Mucosa of descending colon (tissue), 3 donors: ENCODE measurements at regions not wholly inside any gene's neighbourhood (a gene's known extent, or its start where the extent isn't known, plus 50 kb on each side); places are given as distances from the start of the nearest gene placed in this dataset.

ENCODE experiments used
- ATAC-seq: fragments of 200-7000 bp; cut with Tn5 transposase; one replicate; pipeline ENCODE4 v1.9.1; 2020; ENCODE audit warnings: mild to moderate bottlenecking, moderate library complexity
- DNase-seq, 3 donors: peaks; one replicate each; pipeline ENCODE4 v3.0.0-alpha.2; 2020
- H3K36me3 ChIP-seq: fragments of 200-600 bp; one replicate; pipeline ENCODE4 v1.8.0; 2021; ENCODE audit warnings: low read depth, mild to moderate bottlenecking
- H3K4me1 ChIP-seq: fragments of 200-600 bp; one replicate; pipeline ENCODE4 v1.8.0; 2021; ENCODE audit warnings: low read depth, mild to moderate bottlenecking
- H3K4me3 ChIP-seq: fragments of 200-600 bp; one replicate; pipeline ENCODE4 v1.8.0; 2021; ENCODE audit warnings: mild to moderate bottlenecking
- H3K9me3 ChIP-seq: fragments of 200-600 bp; one replicate; pipeline ENCODE4 v1.8.0; 2021; ENCODE audit warnings: mild to moderate bottlenecking
- CTCF ChIP-seq: fragments of 200-600 bp; IDR thresholded peaks from one replicate; pipeline ENCODE4 v1.8.0; 2022; ENCODE audit warnings: antibody characterized with exemption, mild to moderate bottlenecking
- intact Hi-C, 2 donors: fragments of 100-400 bp; cut with DNase I in 1 of 2; cut with micrococcal nuclease in 1 of 2; formaldehyde crosslinking; loops; one replicate each; pipeline versions ENCODE4 v1.11.0 to v1.11.1; 2022; cut with DNase I, micrococcal nuclease
- donor health status: DM: no; HTN: no; CAD: no; lungs with moderate emphysema.
- donor health status: DM: no; HTN: no; CAD: no.
- donor health status: DM: no; HTN: yes; CAD: no.

DNA sequence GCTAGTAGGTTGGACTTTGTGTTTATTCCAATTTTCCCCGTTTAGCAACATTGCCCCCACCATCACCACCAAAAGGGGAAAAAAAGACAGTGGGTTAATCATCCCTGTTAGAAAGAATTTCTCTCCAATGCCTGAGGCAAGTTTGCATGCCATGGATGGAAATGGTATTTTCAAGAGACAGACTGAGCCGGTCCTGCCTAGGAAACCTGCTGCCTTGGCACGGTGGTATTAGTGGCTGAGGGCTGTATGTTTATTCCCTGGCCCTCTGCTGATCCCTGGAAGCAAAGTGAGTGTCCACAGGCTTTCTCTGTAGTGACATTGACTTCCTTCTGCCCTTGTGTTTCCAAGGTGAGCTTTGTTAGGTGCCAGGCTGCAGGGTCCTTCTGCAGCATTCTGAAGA lies 427.0 kb upstream of the RBFOX1 start:
- no peaks in the 10 kb centered on the region for H3K9me3 ChIP-seq
- no peak for ATAC-seq
- intact Hi-C loops, result no loop called here
- H3K36me3 ChIP-seq, result no peaks in the 10 kb centered on the region
- TF ChIP-seq CTCF, result no peak
- no peaks in the 10 kb centered on the region for H3K4me1 ChIP-seq
- no peak overlapping the region for H3K4me3 ChIP-seq
- no peak for DNase-seq

- no peak overlapping the region for H3K4me3 ChIP-seq
- no peak for TF ChIP-seq CTCF
- no peaks in the 10 kb centered on the region for H3K4me1 ChIP-seq
- no peaks in the 10 kb centered on the region for H3K9me3 ChIP-seq
- intact Hi-C loops, result no loop called here
- DNase-seq (no peak), ATAC-seq (no peak)
- H3K36me3 ChIP-seq, result no peaks in the 10 kb centered on the region
These were observed 429.0 kb upstream of the RBFOX1 start for GRCh38 chr16:6903671-6904070.

- intact Hi-C loops, result no loop called here
- H3K36me3 ChIP-seq, result no peaks in the 10 kb centered on the region
- TF ChIP-seq CTCF, result no peak
- DNase-seq, result no peak
- no peaks in the 10 kb centered on the region for H3K4me1 ChIP-seq
- no peak overlapping the region for H3K4me3 ChIP-seq
- no peaks in the 10 kb centered on the region for H3K9me3 ChIP-seq
- ATAC-seq, result no peak
These were observed 433.7 kb upstream of the RBFOX1 start for GRCh38 chr16:6898896-6899295.

DNA sequence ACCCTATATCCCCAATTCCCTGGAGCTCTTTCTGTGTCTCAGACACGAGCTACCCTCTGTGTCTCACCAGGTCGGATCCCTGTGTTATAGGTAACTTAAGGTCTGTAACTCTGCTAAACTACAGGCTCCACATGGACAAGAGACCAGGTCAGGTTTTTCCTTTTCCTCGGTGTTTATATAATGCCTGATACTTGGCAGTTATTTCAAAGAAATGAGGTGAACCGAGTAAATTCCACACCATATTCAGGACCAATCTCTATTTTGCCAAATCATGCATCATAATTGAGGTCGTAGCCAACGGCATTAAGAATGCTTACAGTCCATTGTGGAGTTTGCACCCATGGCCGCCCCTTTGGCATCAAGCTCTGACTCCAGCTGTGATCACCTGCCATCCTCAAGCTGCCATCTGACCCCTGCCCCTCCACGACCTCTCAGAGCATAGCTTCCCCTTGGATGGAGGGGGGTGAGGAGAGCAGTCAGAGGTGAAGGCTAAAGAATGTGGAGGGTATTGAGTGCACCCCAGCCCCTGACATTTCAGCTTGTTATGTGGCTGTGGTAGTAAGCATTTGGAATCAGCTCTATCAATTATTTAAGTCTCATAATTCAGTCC lies 434.7 kb upstream of the RBFOX1 start:
- no peaks in the 10 kb centered on the region for H3K9me3 ChIP-seq
- H3K4me3 ChIP-seq, result no peak overlapping the region
- no peak for TF ChIP-seq CTCF
- intact Hi-C loops, result no loop called here
- ATAC-seq (no peak), DNase-seq (no peak)
- no peaks in the 10 kb centered on the region for H3K36me3 ChIP-seq
- no peaks in the 10 kb centered on the region for H3K4me1 ChIP-seq

- TF ChIP-seq CTCF, result no peak
- no peaks in the 10 kb centered on the region for H3K4me1 ChIP-seq
- no peak for DNase-seq
- intact Hi-C loops, result no loop called here
- no peaks in the 10 kb centered on the region for H3K36me3 ChIP-seq
- ATAC-seq, result no peak
- no peak overlapping the region for H3K4me3 ChIP-seq
- no peaks in the 10 kb centered on the region for H3K9me3 ChIP-seq
These were observed 439.7 kb upstream of the RBFOX1 start for GRCh38 chr16:6892966-6893365.

- no peak overlapping the region for H3K4me3 ChIP-seq
- DNase-seq (no peak), ATAC-seq (no peak)
- H3K36me3 ChIP-seq, result no peaks in the 10 kb centered on the region
- no peak for TF ChIP-seq CTCF
- H3K4me1 ChIP-seq, result no peaks in the 10 kb centered on the region
- no peaks in the 10 kb centered on the region for H3K9me3 ChIP-seq
- intact Hi-C loops, result no loop called here
These were observed 441.1 kb upstream of the RBFOX1 start for GRCh38 chr16:6891496-6891895.
